LNCAP (cell line): ENCODE measurements at regions not wholly inside any gene's neighbourhood (a gene's known extent, or its start where the extent isn't known, plus 50 kb on each side); places are given as distances from the start of the nearest gene placed in this dataset.

Experiments used
- CTCF ChIP-seq: fragments of 450-650 bp; IDR thresholded peaks from 2 replicates; pipeline ENCODE4 v1.5.1; 2017; ENCODE audit warnings: mild to moderate bottlenecking

- no peak for TF ChIP-seq CTCF
Observed at GRCh38 chr12:98437806-98438595, 77.4 kb upstream of the TMPO start.

GRCh38 chr12:98438656-98439230 is 76.6 kb upstream of the TMPO start:
- no peak for TF ChIP-seq CTCF

GRCh38 chr12:98439471-98439951 is 75.9 kb upstream of the TMPO start:
- no peak for TF ChIP-seq CTCF

- no peak for TF ChIP-seq CTCF
Observed at GRCh38 chr12:98439981-98440581, 75.3 kb upstream of the TMPO start.

- no peak for TF ChIP-seq CTCF
Observed at GRCh38 chr12:98446060-98446459, 69.3 kb upstream of the TMPO start.

- no peak for TF ChIP-seq CTCF
Observed at GRCh38 chr12:98446682-98447081, 68.7 kb upstream of the TMPO start.

- TF ChIP-seq CTCF: no peak
Observed at GRCh38 chr12:98449584-98449983, 65.8 kb upstream of the TMPO start.
